GM12878 (cell line): ENCODE measurements at regions not wholly inside any gene's neighbourhood (a gene's known extent, or its start where the extent isn't known, plus 50 kb on each side); places are given as distances from the start of the nearest gene placed in this dataset.

Experiments used
- ATAC-seq: fragments of 200-7000 bp; cut with Tn5 transposase; 3 replicates; pipeline ENCODE4 v1.9.1; 2020; ENCODE audit warnings: mild to moderate bottlenecking, moderate library complexity
- BruUV-seq: library from RNA; stranded (reverse); fragments of 400-500 nt; replicated peaks from 2 replicates; lab custom pipeline; 2021; lab: Mats Ljungman, UMichigan
- CTCF ChIA-PET: fragments of 300-600 bp; sonication (Branson Sonifier 250); formaldehyde crosslinking; extraction: SDS; loops from one replicate; lab custom pipeline; 2021; ENCODE audit warnings: inconsistent platforms; lab: Yijun Ruan, JAX
- POLR2A ChIA-PET: fragments of 350-600 bp; formaldehyde crosslinking; extraction: SDS; loops from one replicate; lab custom pipeline; 2021; ENCODE audit warnings: inconsistent platforms; lab: Charles Lee
- RAD21 ChIA-PET: fragments of 300-600 bp; sonication (Branson Sonifier 250); formaldehyde crosslinking; loops from one replicate; lab custom pipeline; 2023; ENCODE audit warnings: antibody characterized with exemption; ENCODE audit not compliant: unreplicated experiment; lab: Charles Lee
- SMC1A ChIA-PET: fragments of 300-600 bp; sonication (Branson Sonifier 250); formaldehyde crosslinking; loops from one replicate; lab custom pipeline; 2023; ENCODE audit not compliant: unreplicated experiment, uncharacterized antibody; lab: Charles Lee
- DNase-seq: peaks from one replicate; pipeline ENCODE4 v3.0.0-alpha.2; 2011; ENCODE audit warnings: low read depth, low spot score
- FAIRE-seq: peaks from 3 replicates; lab custom pipeline; 2011; peaks lifted over from hg19 to GRCh38; lab: Jason Lieb, UNC
- H2AFZ ChIP-seq: 2 replicates; pipeline ENCODE4 v1.6.0; 2011; ENCODE audit warnings: low read depth, low read length, control low read depth; ENCODE audit not compliant: control insufficient read depth
- H3K27ac ChIP-seq: 2 replicates; pipeline ENCODE4 v1.5.1; 2011; ENCODE audit warnings: control low read depth; ENCODE audit not compliant: control insufficient read depth, insufficient read depth
- H3K27me3 ChIP-seq, 2 experiments: replicated peaks in 1 of 2; 2 replicates each; pipeline versions ENCODE4 v1.6.0 to v1.6.1; 2011; ENCODE audit warnings: low read length in 1 of 2; ENCODE audit not compliant: control insufficient read depth in 2 of 2, insufficient read depth in 2 of 2
- H3K36me3 ChIP-seq, 2 experiments: 2 replicates each; pipeline ENCODE4 v1.5.1; 2011; ENCODE audit warnings: low read length in 1 of 2; ENCODE audit not compliant: control insufficient read depth in 2 of 2, insufficient read depth in 2 of 2
- H3K4me1 ChIP-seq: 2 replicates; pipeline ENCODE4 v1.6.1; 2011; ENCODE audit warnings: mild to moderate bottlenecking, low read length, moderate library complexity, mixed read lengths; ENCODE audit not compliant: control insufficient read depth, insufficient read depth
- H3K4me2 ChIP-seq: 2 replicates; pipeline ENCODE4 v1.6.0; 2011; ENCODE audit warnings: control low read depth; ENCODE audit not compliant: control insufficient read depth, insufficient read depth
- H3K4me3 ChIP-seq: fragments of 200-600 bp; sonication (generic); 2 replicates; pipeline ENCODE4 v1.5.1; 2016
- H3K79me2 ChIP-seq: 2 replicates; pipeline ENCODE4 v1.6.0; 2011; ENCODE audit warnings: low read length; ENCODE audit not compliant: control insufficient read depth, insufficient read depth
- H3K9ac ChIP-seq: 2 replicates; pipeline ENCODE4 v1.8.0; 2011; ENCODE audit warnings: low read length, control low read depth, mixed read lengths; ENCODE audit not compliant: control insufficient read depth, insufficient read depth
- H3K9me3 ChIP-seq: replicated peaks from 3 replicates; pipeline ENCODE4 v1.5.1; 2011; ENCODE audit warnings: mild to moderate bottlenecking, low read length; ENCODE audit not compliant: control insufficient read depth, insufficient read depth
- H4K20me1 ChIP-seq: 2 replicates; pipeline ENCODE4 v1.6.0; 2011; ENCODE audit not compliant: control insufficient read depth, insufficient read depth
- ASH2L ChIP-seq: fragments of 300-600, 200-600 bp; sonication (generic); IDR thresholded peaks from 2 replicates; pipeline ENCODE4 v1.6.1; 2017; ENCODE audit warnings: low read depth, mild to moderate bottlenecking, borderline replicate concordance
- ATF2 ChIP-seq: IDR thresholded peaks from 2 replicates; pipeline ENCODE4 v1.6.1; 2012; ENCODE audit warnings: low read length, inconsistent platforms
- EZH2 ChIP-seq: IDR thresholded peaks from 2 replicates; pipeline ENCODE4 v1.6.1; 2012; ENCODE audit warnings: low read depth, mild to moderate bottlenecking, control low read depth, inconsistent platforms, low read length, borderline replicate concordance; ENCODE audit not compliant: control insufficient read depth
- IKZF1 ChIP-seq: fragments of 450-650 bp; conservative IDR thresholded peaks from 2 replicates; pipeline ENCODE4 v1.6.1; 2017; ENCODE audit warnings: antibody characterized with exemption, mild to moderate bottlenecking
- IRF4 ChIP-seq: IDR thresholded peaks from 2 replicates; pipeline ENCODE4 v1.6.1; 2011; ENCODE audit warnings: low read depth, low read length
- KAT2A ChIP-seq: conservative IDR thresholded peaks from 2 replicates; pipeline ENCODE4 v1.6.1; 2011; ENCODE audit warnings: low read depth, low read length; ENCODE audit not compliant: control insufficient read depth
- LARP7 ChIP-seq: fragments of 450-650 bp; IDR thresholded peaks from 2 replicates; pipeline ENCODE4 v1.6.1; 2017; ENCODE audit warnings: mild to moderate bottlenecking
- MTA3 ChIP-seq: IDR thresholded peaks from 2 replicates; pipeline ENCODE4 v1.6.1; 2012; ENCODE audit warnings: low read length, inconsistent platforms, borderline replicate concordance
- NBN ChIP-seq: fragments of 450-650 bp; IDR thresholded peaks from 2 replicates; pipeline ENCODE4 v1.6.1; 2016
- RELA ChIP-seq: fragments of 450-650 bp; IDR thresholded peaks from 2 replicates; pipeline ENCODE4 v1.8.0; 2014; ENCODE audit warnings: borderline replicate concordance; ENCODE audit not compliant: partially characterized antibody
- RUNX3 ChIP-seq: IDR thresholded peaks from 2 replicates; pipeline ENCODE4 v1.6.1; 2012; ENCODE audit warnings: low read length, inconsistent platforms
- SIX5 ChIP-seq: IDR thresholded peaks from 2 replicates; pipeline ENCODE4 v1.6.1; 2011; ENCODE audit warnings: mild to moderate bottlenecking, low read depth, low read length, moderate library complexity; ENCODE audit not compliant: severe bottlenecking
- SP1 ChIP-seq: IDR thresholded peaks from one replicate; pipeline ENCODE4 v1.6.1; 2011; ENCODE audit warnings: low read depth, low read length
- ZNF217 ChIP-seq: fragments of 450-650 bp; IDR thresholded peaks from 2 replicates; pipeline ENCODE4 v1.6.1; 2017; ENCODE audit warnings: antibody characterized with exemption, mild to moderate bottlenecking
- ZNF274 ChIP-seq: IDR thresholded peaks from one replicate; pipeline ENCODE4 v1.8.0; 2011; ENCODE audit not compliant: insufficient read length, insufficient read depth
- WGBS: methylation state at CpG from one replicate; pipeline ENCODE4 v1.1.6; 2016; ENCODE audit warnings: low lambda C conversion rate; ENCODE audit not compliant: insufficient replicate concordance, insufficient coverage; ENCODE audit errors: missing lambda C conversion rate; 5-methylcytosine and 5-hydroxymethylcytosine counted together
- in situ Hi-C: fragments of 300-500 bp; cut with MboI; formaldehyde crosslinking; loops from 9 replicates; pipeline ENCODE4 v1.14.3; 2018; ENCODE audit warnings: mixed read lengths
- intact Hi-C: fragments of 100-400 bp; cut with micrococcal nuclease; formaldehyde crosslinking; loops from one replicate; pipeline ENCODE4 v1.14.2; 2022; ENCODE audit not compliant: unreplicated experiment

GRCh38 chr21:35521852-35522505 lies 472.9 kb upstream of the RUNX1 start:
- Histone ChIP-seq H3K27me3 (no peaks in the 10 kb centered on the region), H3K36me3 (no peaks in the 10 kb centered on the region), H2AFZ (no peak overlapping the region), H3K27ac (no peak overlapping the region), H3K9ac (no peak overlapping the region), H3K9me3 (no peaks in the 10 kb centered on the region), H3K4me3 (no peak overlapping the region), H3K4me2 (no peak overlapping the region), H3K4me1 (no peaks in the 10 kb centered on the region), H4K20me1 (no peaks in the 10 kb centered on the region), H3K79me2 (no peaks in the 10 kb centered on the region)
- POLR2A ChIA-PET = no interaction called here
- DNase-seq = no peak
- CTCF ChIA-PET = no interaction called here
- SMC1A ChIA-PET = no interaction called here
- no peak for TF ChIP-seq SP1
- TF ChIP-seq SIX5 = no peak
- no peak for TF ChIP-seq IRF4
- no peak for TF ChIP-seq MTA3
- TF ChIP-seq ZNF274 = no peak
- no peak for TF ChIP-seq NBN
- no peak for TF ChIP-seq IKZF1
- TF ChIP-seq RUNX3 = no peak
- TF ChIP-seq KAT2A = no peak
- TF ChIP-seq EZH2 = no peak
- TF ChIP-seq LARP7 = no peak
- no peak for TF ChIP-seq RELA
- TF ChIP-seq ASH2L = no peak
- TF ChIP-seq ZNF217 = no peak
- TF ChIP-seq ATF2 = no peak
- no peak for ATAC-seq
- no peak for FAIRE-seq
- RAD21 ChIA-PET = no interaction called here
- no TSS peak for BruUV-seq
- WGBS = 20% methylated on average over 10 of the region's 10 CpGs
- intact Hi-C loops (no loop called here), in situ Hi-C loops (no loop called here)
